Calu3 (cell line): ENCODE measurements at regions not wholly inside any gene's neighbourhood (a gene's known extent, or its start where the extent isn't known, plus 50 kb on each side); places are given as distances from the start of the nearest gene placed in this dataset.

Experiments
- BruUV-seq: library from RNA; stranded (reverse); fragments of 400-500 nt; replicated peaks from 2 replicates; lab custom pipeline; 2021; lab: Mats Ljungman, UMichigan
- CTCF ChIA-PET: fragments of 300-600 bp; sonication (Branson Sonifier 250); formaldehyde crosslinking; loops from one replicate; lab custom pipeline; 2022; ENCODE audit warnings: antibody characterized with exemption; lab: Charles Lee
- DNase-seq: peaks from one replicate; pipeline ENCODE4 v3.0.0; 2022
- H3K27ac Mint-ChIP-seq: one replicate; pipeline ENCODE4 v1.8.0; 2022; ENCODE audit warnings: mixed read lengths; ENCODE audit not compliant: unreplicated experiment
- H3K27me3 Mint-ChIP-seq: one replicate; pipeline ENCODE4 v1.8.0; 2022; ENCODE audit warnings: mixed read lengths; ENCODE audit not compliant: unreplicated experiment
- H3K36me3 Mint-ChIP-seq: one replicate; pipeline ENCODE4 v1.8.0; 2022; ENCODE audit warnings: mild to moderate bottlenecking, moderate library complexity, mixed read lengths; ENCODE audit not compliant: insufficient read depth, unreplicated experiment
- H3K4me1 Mint-ChIP-seq: one replicate; pipeline ENCODE4 v1.8.0; 2022; ENCODE audit warnings: mild to moderate bottlenecking, low read depth, mixed read lengths; ENCODE audit not compliant: unreplicated experiment
- H3K4me3 Mint-ChIP-seq: one replicate; pipeline ENCODE4 v1.8.0; 2022; ENCODE audit warnings: mild to moderate bottlenecking, low read depth, moderate library complexity, mixed read lengths; ENCODE audit not compliant: unreplicated experiment
- H3K9me3 Mint-ChIP-seq: one replicate; pipeline ENCODE4 v1.8.0; 2022; ENCODE audit warnings: low read depth, mixed read lengths; ENCODE audit not compliant: unreplicated experiment
- intact Hi-C: fragments of 100-400 bp; cut with micrococcal nuclease; formaldehyde crosslinking; loops from one replicate; pipeline ENCODE4 v1.10.0; 2022; ENCODE audit not compliant: unreplicated experiment
- TF ChIP-seq, protein P1 (sequence below): fragments of 200-600 bp; IDR thresholded peaks from one replicate; pipeline ENCODE4 v1.8.0; 2022; ENCODE audit warnings: antibody characterized with exemption; ENCODE audit not compliant: unreplicated experiment

GRCh38 chr3:105195260-105195659, 171.4 kb upstream of the ALCAM start:
- Mint-ChIP-seq H3K9me3 (no peaks in the 10 kb centered on the region), H3K36me3 (no peaks in the 10 kb centered on the region), H3K27me3 (no peaks in the 10 kb centered on the region), H3K27ac (no peak overlapping the region), H3K4me1 (no peaks in the 10 kb centered on the region), H3K4me3 (no peak overlapping the region)
- intact Hi-C loops: no loop called here
- TF ChIP-seq, protein P1, sequence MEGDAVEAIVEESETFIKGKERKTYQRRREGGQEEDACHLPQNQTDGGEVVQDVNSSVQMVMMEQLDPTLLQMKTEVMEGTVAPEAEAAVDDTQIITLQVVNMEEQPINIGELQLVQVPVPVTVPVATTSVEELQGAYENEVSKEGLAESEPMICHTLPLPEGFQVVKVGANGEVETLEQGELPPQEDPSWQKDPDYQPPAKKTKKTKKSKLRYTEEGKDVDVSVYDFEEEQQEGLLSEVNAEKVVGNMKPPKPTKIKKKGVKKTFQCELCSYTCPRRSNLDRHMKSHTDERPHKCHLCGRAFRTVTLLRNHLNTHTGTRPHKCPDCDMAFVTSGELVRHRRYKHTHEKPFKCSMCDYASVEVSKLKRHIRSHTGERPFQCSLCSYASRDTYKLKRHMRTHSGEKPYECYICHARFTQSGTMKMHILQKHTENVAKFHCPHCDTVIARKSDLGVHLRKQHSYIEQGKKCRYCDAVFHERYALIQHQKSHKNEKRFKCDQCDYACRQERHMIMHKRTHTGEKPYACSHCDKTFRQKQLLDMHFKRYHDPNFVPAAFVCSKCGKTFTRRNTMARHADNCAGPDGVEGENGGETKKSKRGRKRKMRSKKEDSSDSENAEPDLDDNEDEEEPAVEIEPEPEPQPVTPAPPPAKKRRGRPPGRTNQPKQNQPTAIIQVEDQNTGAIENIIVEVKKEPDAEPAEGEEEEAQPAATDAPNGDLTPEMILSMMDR: no peak
- BruUV-seq: no TSS peak
- no peak for DNase-seq
- CTCF ChIA-PET: no interaction called here

GRCh38 chr3:105197863-105198262, 168.8 kb upstream of the ALCAM start:
- CTCF ChIA-PET: no interaction called here
- Mint-ChIP-seq H3K27me3 (no peaks in the 10 kb centered on the region), H3K27ac (no peak overlapping the region), H3K9me3 (no peaks in the 10 kb centered on the region), H3K4me1 (no peaks in the 10 kb centered on the region), H3K36me3 (no peaks in the 10 kb centered on the region), H3K4me3 (no peak overlapping the region)
- TF ChIP-seq, protein P1: no peak
- no peak for DNase-seq
- intact Hi-C loops: no loop called here
- no TSS peak for BruUV-seq

- TF ChIP-seq, protein P1: no peak
Measured at GRCh38 chr3:105199217-105199616, 167.5 kb upstream of the ALCAM start.

GRCh38 chr3:105210141-105210540, 156.6 kb upstream of the ALCAM start:
- Mint-ChIP-seq H3K9me3 (no peaks in the 10 kb centered on the region), H3K36me3 (no peaks in the 10 kb centered on the region), H3K4me3 (no peak overlapping the region), H3K4me1 (no peaks in the 10 kb centered on the region), H3K27me3 (no peaks in the 10 kb centered on the region), H3K27ac (no peak overlapping the region)
- intact Hi-C loops: no loop called here
- DNase-seq: no peak
- CTCF ChIA-PET: no interaction called here
- BruUV-seq: no TSS peak
- TF ChIP-seq, protein P1: no peak

More at GRCh38 chr3:105199217-105199616, 167.5 kb upstream of the ALCAM start:
- intact Hi-C loops: no loop called here
- Mint-ChIP-seq H3K36me3 (no peaks in the 10 kb centered on the region), H3K9me3 (no peaks in the 10 kb centered on the region), H3K4me1 (no peaks in the 10 kb centered on the region), H3K4me3 (no peak overlapping the region), H3K27me3 (no peaks in the 10 kb centered on the region), H3K27ac (no peak overlapping the region)
- CTCF ChIA-PET: no interaction called here
- DNase-seq: no peak
- BruUV-seq: no TSS peak
